CD4-positive, alpha-beta T cell treated with Interleukin-2 at 100 ng/mL for 4 hours (primary cell): ENCODE measurements at regions not wholly inside any gene's neighbourhood (a gene's known extent, or its start where the extent isn't known, plus 50 kb on each side); places are given as distances from the start of the nearest gene placed in this dataset.

Experiments
- DNase-seq: peaks from one replicate; pipeline ENCODE4 v3.0.0-alpha.2; 2020; ENCODE audit warnings: low spot score

- no peak for DNase-seq
Measured at GRCh38 chr10:129397198-129397974, 69.7 kb upstream of the MGMT start.

- no peak for DNase-seq
Measured at GRCh38 chr10:129398711-129399141, 68.3 kb upstream of the MGMT start.

GRCh38 chr10:129400426-129400825 lies 66.6 kb upstream of the MGMT start:
- no peak for DNase-seq

- no peak for DNase-seq
Measured at GRCh38 chr10:129402459-129402858, 64.6 kb upstream of the MGMT start.

GRCh38 chr10:129404091-129404490 lies 63.0 kb upstream of the MGMT start:
- DNase-seq = no peak

- DNase-seq = no peak
Measured at GRCh38 chr10:129405389-129405788, 61.7 kb upstream of the MGMT start.

- no peak for DNase-seq
Measured at GRCh38 chr10:129410688-129411392, 56.2 kb upstream of the MGMT start.

GRCh38 chr10:129411393-129411705 lies 55.7 kb upstream of the MGMT start:
- DNase-seq = no peak

GRCh38 chr10:129411772-129412171 lies 55.3 kb upstream of the MGMT start:
- DNase-seq = no peak

- DNase-seq = no peak
Measured at GRCh38 chr10:129413024-129413423, 54.0 kb upstream of the MGMT start.

- DNase-seq = no peak
Measured at GRCh38 chr10:129415215-129416140, 51.6 kb upstream of the MGMT start.

- no peak for DNase-seq
Measured at GRCh38 chr10:129416155-129416554, 50.9 kb upstream of the MGMT start.

GRCh38 chr10:129416956-129417765 lies 49.9 kb upstream of the MGMT start:
- DNase-seq = no peak
